ENCODE measurements at regions not wholly inside any gene's neighbourhood (a gene's known extent, or its start where the extent isn't known, plus 50 kb on each side); places are given as distances from the start of the nearest gene placed in this dataset.

GRCh38 chr15:46567968-46568367 is 933.1 kb downstream of the SQOR start:
- H4K8ac ChIP-seq (replicated peaks; ENCODE audit: insufficient read length, low read depth, low read length): no peak overlapping the region
- no peak overlapping the region for H2BK15ac ChIP-seq (ENCODE audit: low read depth, low read length)
- no peak overlapping the region for H4K5ac ChIP-seq (ENCODE audit: insufficient read length, low read depth, low read length)
- no peak overlapping the region for H2AK5ac ChIP-seq (ENCODE audit: insufficient read length, low read length)
- TF ChIP-seq CTCF (conservative IDR thresholded peaks at IDR 0.05): no peak
- no peak overlapping the region for H3K56ac ChIP-seq (ENCODE audit: insufficient read length, low read depth, low read length)
- no peak overlapping the region for H3K23ac ChIP-seq (ENCODE audit: insufficient read length, low read depth, low read length)
- Mint-ChIP-seq H3K9me3 (no peaks in the 10 kb centered on the region), H3K4me1 (peaks cover 0 to 1% of the 10 kb centered on the region in 2 experiments; a peak in 1 of 4 replicates), H3K27me3 (ENCODE audit: low read depth) (no peaks in the 10 kb centered on the region), H3K36me3 (ENCODE audit: insufficient read depth in 1 of 3, low read depth in 3 of 3) (no peaks in the 10 kb centered on the region), H3K4me3 (no peak overlapping the region), H3K27ac (no peak overlapping the region)
- no peak overlapping the region for H4K91ac ChIP-seq (ENCODE audit: insufficient read length, low read depth, low read length)
- H2BK12ac ChIP-seq (ENCODE audit: insufficient read length, low read depth, low read length): no peak overlapping the region
- H4K20me1 ChIP-seq (ENCODE audit: control insufficient read depth, insufficient read depth, insufficient read length): no peaks in the 10 kb centered on the region
- no peak overlapping the region for H3K4ac ChIP-seq (ENCODE audit: low read depth, low read length)
- H3K23me2 ChIP-seq (ENCODE audit: insufficient read length, low read depth, low read length, poor library complexity, severe bottlenecking): no peaks in the 10 kb centered on the region
- no peak overlapping the region for H2AFZ ChIP-seq (ENCODE audit: low read length)
- H3K18ac ChIP-seq (ENCODE audit: insufficient read length, low read depth, low read length): no peak overlapping the region
- H3K79me1 ChIP-seq (ENCODE audit: insufficient read depth, low read depth, low read length, poor library complexity, severe bottlenecking): no peaks in the 10 kb centered on the region
- no peak for DNase-seq
- H2BK20ac ChIP-seq (ENCODE audit: low read depth, low read length, poor library complexity, severe bottlenecking): no peak overlapping the region
- H3K27ac ChIP-seq (ENCODE audit: insufficient read length, low read depth, low read length): no peak overlapping the region
- H3K9ac ChIP-seq (ENCODE audit: extremely low read depth, insufficient read length, low read length): no peak overlapping the region
- no peaks in the 10 kb centered on the region for H3K79me2 ChIP-seq (ENCODE audit: insufficient read depth, low read length)
- no peaks in the 10 kb centered on the region for H3K27me3 ChIP-seq (ENCODE audit: insufficient read depth, low read length)
- H3K14ac ChIP-seq (ENCODE audit: insufficient read depth, low read length): no peak overlapping the region
- no peak overlapping the region for H3K4me2 ChIP-seq (ENCODE audit: insufficient read depth, insufficient read length, low read length)
- H2BK5ac ChIP-seq (ENCODE audit: insufficient read length, low read length): no peak overlapping the region
- H2BK120ac ChIP-seq (ENCODE audit: low read depth, low read length, poor library complexity, severe bottlenecking): no peak overlapping the region
- no peaks in the 10 kb centered on the region for H3K4me1 ChIP-seq (ENCODE audit: insufficient read depth, low read length)
- no peak overlapping the region for H3T11ph ChIP-seq (ENCODE audit: low read length)
- H3K9me3 ChIP-seq (ENCODE audit: control insufficient read depth, low read depth, low read length): no peaks in the 10 kb centered on the region
- no CpG with 5 or more reads among the region's 3 CpGs for WGBS (ENCODE audit: extremely low coverage, insufficient read length, low lambda C conversion rate)

Measured in H9 (cell line).